ENCODE measurements at regions not wholly inside any gene's neighbourhood (a gene's known extent, or its start where the extent isn't known, plus 50 kb on each side); places are given as distances from the start of the nearest gene placed in this dataset.

- Mint-ChIP-seq H3K4me3 (ENCODE audit: low read depth) (no peak overlapping the region), H3K4me1 (ENCODE audit: low read depth) (no peaks in the 10 kb centered on the region), H3K36me3 (ENCODE audit: low read depth) (no peaks in the 10 kb centered on the region), H3K27ac (no peak overlapping the region), H3K9me3 (no peaks in the 10 kb centered on the region), H3K27me3 (ENCODE audit: low read depth) (peaks cover 27% of the 10 kb centered on the region)
- intact Hi-C loops (cut with micrococcal nuclease), result no loop called here
- no peak for DNase-seq (ENCODE audit: low spot score)
These were observed 354.7 kb upstream of the PODXL start for GRCh38 chr7:131911112-131911511.

GRCh38 chr7:131909151-131909768, 352.8 kb upstream of the PODXL start:
- H3K9me3 Mint-ChIP-seq, result no peaks in the 10 kb centered on the region
- no peaks in the 10 kb centered on the region for H3K36me3 Mint-ChIP-seq (ENCODE audit: low read depth)
- no peak for DNase-seq (ENCODE audit: low spot score)
- peaks cover 27% of the 10 kb centered on the region for H3K27me3 Mint-ChIP-seq (ENCODE audit: low read depth)
- intact Hi-C loops (cut with micrococcal nuclease), result no loop called here
- H3K4me3 Mint-ChIP-seq (ENCODE audit: low read depth), result no peak overlapping the region
- H3K4me1 Mint-ChIP-seq (ENCODE audit: low read depth), result no peaks in the 10 kb centered on the region
- no peak overlapping the region for H3K27ac Mint-ChIP-seq

GRCh38 chr7:131908714-131909113, 352.3 kb upstream of the PODXL start:
- Mint-ChIP-seq H3K4me3 (ENCODE audit: low read depth) (no peak overlapping the region), H3K27me3 (ENCODE audit: low read depth) (peaks cover 27% of the 10 kb centered on the region), H3K36me3 (ENCODE audit: low read depth) (no peaks in the 10 kb centered on the region), H3K4me1 (ENCODE audit: low read depth) (no peaks in the 10 kb centered on the region), H3K9me3 (no peaks in the 10 kb centered on the region), H3K27ac (no peak overlapping the region)
- no peak for DNase-seq (ENCODE audit: low spot score)
- intact Hi-C loops (cut with micrococcal nuclease), result no loop called here

- intact Hi-C loops (cut with micrococcal nuclease), result no loop called here
- H3K9me3 Mint-ChIP-seq, result no peaks in the 10 kb centered on the region
- H3K27ac Mint-ChIP-seq, result no peak overlapping the region
These were observed 349.1 kb upstream of the PODXL start for GRCh38 chr7:131905471-131905973.

GRCh38 chr7:131904760-131905327, 348.4 kb upstream of the PODXL start:
- H3K36me3 Mint-ChIP-seq (ENCODE audit: low read depth), result no peaks in the 10 kb centered on the region
- peaks cover 14% of the 10 kb centered on the region for H3K27me3 Mint-ChIP-seq (ENCODE audit: low read depth)
- no peaks in the 10 kb centered on the region for H3K4me1 Mint-ChIP-seq (ENCODE audit: low read depth)
- DNase-seq (ENCODE audit: low spot score), result no peak
- no peak overlapping the region for H3K4me3 Mint-ChIP-seq (ENCODE audit: low read depth)
- H3K27ac Mint-ChIP-seq, result no peak overlapping the region
- intact Hi-C loops (cut with micrococcal nuclease), result no loop called here
- no peaks in the 10 kb centered on the region for H3K9me3 Mint-ChIP-seq

More at GRCh38 chr7:131905471-131905973, 349.1 kb upstream of the PODXL start:
- Mint-ChIP-seq H3K36me3 (ENCODE audit: low read depth) (no peaks in the 10 kb centered on the region), H3K27me3 (ENCODE audit: low read depth) (peaks cover 21% of the 10 kb centered on the region), H3K4me3 (ENCODE audit: low read depth) (no peak overlapping the region), H3K4me1 (ENCODE audit: low read depth) (no peaks in the 10 kb centered on the region)
- DNase-seq (ENCODE audit: low spot score), result no peak

GRCh38 chr7:131903315-131903714, 346.9 kb upstream of the PODXL start:
- intact Hi-C loops (cut with micrococcal nuclease), result no loop called here
- Mint-ChIP-seq H3K36me3 (ENCODE audit: low read depth) (no peaks in the 10 kb centered on the region), H3K27ac (no peak overlapping the region), H3K27me3 (ENCODE audit: low read depth) (peaks cover 8% of the 10 kb centered on the region), H3K4me3 (ENCODE audit: low read depth) (no peak overlapping the region), H3K9me3 (no peaks in the 10 kb centered on the region), H3K4me1 (ENCODE audit: low read depth) (peaks cover 5% of the 10 kb centered on the region)
- DNase-seq (ENCODE audit: low spot score), result no peak

- intact Hi-C loops (cut with micrococcal nuclease), result no loop called here
- H3K27ac Mint-ChIP-seq, result no peak overlapping the region
- peaks cover 6% of the 10 kb centered on the region for H3K4me1 Mint-ChIP-seq (ENCODE audit: low read depth)
- no peaks in the 10 kb centered on the region for H3K27me3 Mint-ChIP-seq (ENCODE audit: low read depth)
- H3K9me3 Mint-ChIP-seq, result no peaks in the 10 kb centered on the region
- DNase-seq (ENCODE audit: low spot score), result no peak
- H3K36me3 Mint-ChIP-seq (ENCODE audit: low read depth), result no peaks in the 10 kb centered on the region
- H3K4me3 Mint-ChIP-seq (ENCODE audit: low read depth), result no peak overlapping the region
These were observed 344.4 kb upstream of the PODXL start for GRCh38 chr7:131900785-131901287.

- Mint-ChIP-seq H3K9me3 (no peaks in the 10 kb centered on the region), H3K4me3 (ENCODE audit: low read depth) (no peak overlapping the region), H3K27me3 (ENCODE audit: low read depth) (no peaks in the 10 kb centered on the region), H3K4me1 (ENCODE audit: low read depth) (peaks cover 6% of the 10 kb centered on the region), H3K36me3 (ENCODE audit: low read depth) (no peaks in the 10 kb centered on the region), H3K27ac (no peak overlapping the region)
- intact Hi-C loops (cut with micrococcal nuclease), result no loop called here
- DNase-seq (ENCODE audit: low spot score), result no peak
These were observed 343.0 kb upstream of the PODXL start for GRCh38 chr7:131899271-131900030.

GRCh38 chr7:131898418-131898817, 342.0 kb upstream of the PODXL start:
- H3K27me3 Mint-ChIP-seq (ENCODE audit: low read depth), result no peaks in the 10 kb centered on the region
- DNase-seq (ENCODE audit: low spot score), result no peak
- no peaks in the 10 kb centered on the region for H3K9me3 Mint-ChIP-seq
- intact Hi-C loops (cut with micrococcal nuclease), result no loop called here
- H3K27ac Mint-ChIP-seq, result no peak overlapping the region
- no peak overlapping the region for H3K4me3 Mint-ChIP-seq (ENCODE audit: low read depth)
- H3K36me3 Mint-ChIP-seq (ENCODE audit: low read depth), result no peaks in the 10 kb centered on the region
- peaks cover 6% of the 10 kb centered on the region for H3K4me1 Mint-ChIP-seq (ENCODE audit: low read depth)

GRCh38 chr7:131897790-131898165, 341.4 kb upstream of the PODXL start:
- intact Hi-C loops (cut with micrococcal nuclease), result no loop called here
- no peaks in the 10 kb centered on the region for H3K36me3 Mint-ChIP-seq (ENCODE audit: low read depth)
- no peak overlapping the region for H3K4me3 Mint-ChIP-seq (ENCODE audit: low read depth)
- H3K9me3 Mint-ChIP-seq, result no peaks in the 10 kb centered on the region
- H3K4me1 Mint-ChIP-seq (ENCODE audit: low read depth), result peaks cover 6% of the 10 kb centered on the region
- H3K27ac Mint-ChIP-seq, result no peak overlapping the region
- no peak for DNase-seq (ENCODE audit: low spot score)
- no peaks in the 10 kb centered on the region for H3K27me3 Mint-ChIP-seq (ENCODE audit: low read depth)

- Mint-ChIP-seq H3K9me3 (no peaks in the 10 kb centered on the region), H3K4me1 (ENCODE audit: low read depth) (peaks cover 6% of the 10 kb centered on the region), H3K27me3 (ENCODE audit: low read depth) (no peaks in the 10 kb centered on the region), H3K36me3 (ENCODE audit: low read depth) (no peaks in the 10 kb centered on the region), H3K27ac (no peak overlapping the region), H3K4me3 (ENCODE audit: low read depth) (no peak overlapping the region)
- DNase-seq (ENCODE audit: low spot score), result no peak
- intact Hi-C loops (cut with micrococcal nuclease), result no loop called here
These were observed 340.8 kb upstream of the PODXL start for GRCh38 chr7:131897016-131897789.

GRCh38 chr7:131896165-131896863, 339.9 kb upstream of the PODXL start:
- peaks cover 6% of the 10 kb centered on the region for H3K4me1 Mint-ChIP-seq (ENCODE audit: low read depth)
- no peaks in the 10 kb centered on the region for H3K36me3 Mint-ChIP-seq (ENCODE audit: low read depth)
- intact Hi-C loops (cut with micrococcal nuclease), result no loop called here
- no peak for DNase-seq (ENCODE audit: low spot score)
- no peak overlapping the region for H3K4me3 Mint-ChIP-seq (ENCODE audit: low read depth)
- no peak overlapping the region for H3K27ac Mint-ChIP-seq
- H3K9me3 Mint-ChIP-seq, result no peaks in the 10 kb centered on the region
- no peaks in the 10 kb centered on the region for H3K27me3 Mint-ChIP-seq (ENCODE audit: low read depth)
